Esophagus (tissue), 2 donors: ENCODE measurements at regions not wholly inside any gene's neighbourhood (a gene's known extent, or its start where the extent isn't known, plus 50 kb on each side); places are given as distances from the start of the nearest gene placed in this dataset.
"Not testable (repeated sequence)": the region's sequence is repeated elsewhere in the genome, so short reads cannot be mapped to it uniquely, and the experiment has no call there.

Experiments used
- H3K27ac ChIP-seq, 2 donors: one replicate each; pipeline ENCODE4 v1.5.1; 2013; ENCODE audit warnings: low read depth in 2 of 2, mild to moderate bottlenecking in 2 of 2, inconsistent platforms in 1 of 2, low read length in 1 of 2, moderate library complexity in 1 of 2
- H3K27me3 ChIP-seq, 2 donors: one replicate each; pipeline ENCODE4 v1.6.1; 2013; ENCODE audit warnings: low read length in 2 of 2, control low read depth in 1 of 2, mild to moderate bottlenecking in 1 of 2; ENCODE audit not compliant: insufficient read depth in 2 of 2, control insufficient read depth in 1 of 2
- H3K36me3 ChIP-seq, 2 donors: one replicate each; pipeline ENCODE4 v1.6.1; 2013; ENCODE audit warnings: low read length in 1 of 2; ENCODE audit not compliant: control insufficient read depth in 2 of 2, insufficient read depth in 2 of 2
- H3K4me1 ChIP-seq, 2 donors: one replicate each; pipeline ENCODE4 v1.6.1; 2013; ENCODE audit warnings: low read length in 1 of 2; ENCODE audit not compliant: control insufficient read depth in 2 of 2, insufficient read depth in 2 of 2
- H3K4me3 ChIP-seq, 2 donors: one replicate each; pipeline ENCODE4 v1.5.1; 2013; ENCODE audit warnings: low read length in 2 of 2, mild to moderate bottlenecking in 2 of 2, low read depth in 1 of 2, moderate library complexity in 1 of 2
- H3K9me3 ChIP-seq, 2 donors: one replicate each; pipeline ENCODE4 v1.6.1; 2013; ENCODE audit warnings: mild to moderate bottlenecking in 2 of 2, low read depth in 1 of 2, low read length in 1 of 2, moderate library complexity in 1 of 2; ENCODE audit not compliant: control insufficient read depth in 2 of 2, insufficient read depth in 1 of 2
- WGBS, 2 donors: extraction: QIAGEN DNeasy Blood & Tissue Kit; methylation state at CpG; one replicate each; pipeline ENCODE4 v1.1.7; 2013; 5-methylcytosine and 5-hydroxymethylcytosine counted together
- donor health status: healthy with polysubstance abuse.
- donor health status: Bipolar disorder and iron deficiency.

DNA sequence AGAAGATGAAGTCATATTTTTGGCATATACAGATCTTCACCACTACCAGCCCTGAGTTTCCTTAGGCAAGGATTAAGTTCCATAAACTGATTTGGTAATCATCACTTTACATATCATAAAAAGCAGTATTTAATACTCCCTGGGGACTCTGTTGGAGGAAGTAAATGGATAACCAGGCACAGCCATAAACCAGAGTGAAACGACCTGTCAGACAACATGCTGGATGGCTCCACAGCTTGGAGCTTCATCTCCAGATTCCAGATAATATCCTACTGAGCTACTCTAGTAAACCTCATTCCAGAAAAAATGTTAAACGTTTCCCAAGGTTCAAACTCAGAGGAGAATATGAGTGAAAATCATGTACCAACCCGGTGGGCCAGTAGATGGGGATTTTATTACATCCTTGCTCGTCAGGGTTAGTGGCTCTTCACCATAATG, 109.2 kb downstream of the BASP1 start:
- H3K4me1 ChIP-seq, result no peaks in the 10 kb centered on the region
- WGBS, 2 donors, result 53 to 65% methylated on average over 4 of the region's 4 CpGs
- no peaks in the 10 kb centered on the region for H3K9me3 ChIP-seq
- no peaks in the 10 kb centered on the region for H3K36me3 ChIP-seq
- no peak overlapping the region for H3K4me3 ChIP-seq
- no peak overlapping the region for H3K27ac ChIP-seq
- H3K27me3 ChIP-seq, result no peaks in the 10 kb centered on the region

DNA sequence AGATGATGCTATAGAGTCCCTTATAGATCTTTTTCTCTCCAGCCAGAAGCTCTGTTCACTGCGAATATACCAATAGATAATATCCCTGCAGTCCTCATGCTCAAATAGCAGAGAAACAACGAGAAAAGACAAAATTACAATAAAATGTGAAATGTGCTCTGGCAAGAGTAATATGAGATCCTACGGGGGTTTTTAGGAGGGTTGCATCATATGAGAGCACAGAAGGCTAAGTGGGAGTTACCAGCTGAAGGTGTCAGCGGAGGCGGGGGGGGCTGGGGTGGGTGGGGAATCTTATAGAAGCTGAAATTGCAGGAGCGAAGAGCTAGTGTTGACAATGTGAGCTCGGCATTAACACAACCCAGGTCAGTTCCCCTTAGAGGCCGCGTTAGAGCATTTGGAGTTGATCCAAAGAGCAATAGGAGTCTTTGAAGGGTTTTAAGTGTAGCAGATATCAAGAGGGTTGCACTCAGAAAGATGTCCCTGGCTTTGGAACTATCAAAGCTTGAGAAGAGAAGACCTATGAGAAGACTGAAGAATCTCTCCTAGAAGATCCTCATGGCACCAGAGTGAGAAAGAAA, 109.7 kb downstream of the BASP1 start:
- H3K27ac ChIP-seq, result no peak overlapping the region
- no peaks in the 10 kb centered on the region for H3K9me3 ChIP-seq
- H3K36me3 ChIP-seq, result no peaks in the 10 kb centered on the region
- no peaks in the 10 kb centered on the region for H3K27me3 ChIP-seq
- H3K4me1 ChIP-seq, result no peaks in the 10 kb centered on the region
- H3K4me3 ChIP-seq, result no peak overlapping the region
- WGBS, 2 donors, result 70 to 71% methylated on average over 9 of the region's 9 CpGs

DNA sequence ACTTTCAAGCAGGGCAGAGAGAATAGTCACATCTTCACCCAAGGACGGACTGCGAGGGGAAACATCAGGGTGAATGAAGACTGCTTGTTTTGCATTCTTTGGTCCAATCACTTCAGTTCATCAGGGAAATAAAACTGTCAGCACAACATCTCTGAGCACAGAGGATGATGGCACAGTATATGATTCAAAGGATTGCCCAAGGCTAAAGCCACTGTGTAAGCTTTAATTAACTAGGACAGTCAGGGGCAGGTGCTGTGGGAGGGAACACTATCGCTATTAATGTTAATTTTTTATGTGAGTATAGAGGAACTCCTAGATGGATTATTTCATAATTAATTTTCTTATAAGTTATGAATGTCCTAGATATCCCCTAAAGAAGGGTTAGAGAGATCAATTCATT, 112.1 kb downstream of the BASP1 start:
- Histone ChIP-seq H3K36me3 (no peaks in the 10 kb centered on the region), H3K27me3 (no peaks in the 10 kb centered on the region), H3K27ac (no peak overlapping the region), H3K4me3 (no peak overlapping the region), H3K9me3 (no peaks in the 10 kb centered on the region), H3K4me1 (no peaks in the 10 kb centered on the region)
- 92% methylated on average over 3 of the region's 3 CpGs for WGBS, 2 donors

DNA sequence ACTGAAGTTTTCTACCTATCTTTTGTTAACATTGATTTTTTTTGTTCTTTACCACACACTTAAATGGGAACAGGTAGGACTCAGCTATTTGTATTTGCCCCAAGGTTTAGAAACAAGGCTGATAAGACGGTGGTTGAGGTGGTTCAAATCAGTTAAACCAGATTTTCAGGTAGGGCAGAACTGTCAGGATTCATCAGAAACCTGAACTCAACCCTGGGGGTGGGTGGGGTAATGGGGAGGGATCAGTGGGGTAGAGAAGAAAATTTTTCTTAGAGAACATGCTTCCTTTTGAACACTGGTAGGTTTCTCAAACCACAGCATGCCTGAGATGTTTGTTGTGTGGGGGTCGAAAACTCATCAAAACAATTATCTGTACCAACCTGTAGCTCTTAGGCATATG, 113.0 kb downstream of the BASP1 start:
- Histone ChIP-seq H3K9me3 (no peaks in the 10 kb centered on the region), H3K4me1 (no peaks in the 10 kb centered on the region), H3K27me3 (no peaks in the 10 kb centered on the region), H3K27ac (no peak overlapping the region), H3K4me3 (no peak overlapping the region), H3K36me3 (no peaks in the 10 kb centered on the region)
- 51 to 66% methylated on average over 2 of the region's 2 CpGs for WGBS, 2 donors

DNA sequence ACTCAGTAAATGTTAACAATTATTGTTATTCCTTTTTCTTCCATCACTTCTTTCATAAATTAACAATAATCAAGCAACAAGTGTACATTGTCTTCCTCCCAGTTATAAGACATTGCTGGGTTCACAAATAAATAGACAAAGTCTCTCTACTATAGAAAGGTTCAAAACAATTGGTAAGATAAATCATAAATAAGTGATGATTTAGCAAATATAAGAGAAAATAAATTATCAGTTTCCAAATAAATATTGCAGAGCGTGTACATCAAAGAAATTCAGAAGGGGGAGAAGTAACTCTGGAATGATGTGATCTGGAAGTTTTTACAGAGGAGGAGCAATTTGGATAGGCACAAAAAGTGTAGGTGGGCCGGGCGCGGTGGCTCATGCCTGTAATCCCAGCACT, 114.2 kb downstream of the BASP1 start:
- no peaks in the 10 kb centered on the region for H3K4me1 ChIP-seq
- H3K9me3 ChIP-seq, result no peaks in the 10 kb centered on the region
- no peaks in the 10 kb centered on the region for H3K27me3 ChIP-seq
- no peaks in the 10 kb centered on the region for H3K36me3 ChIP-seq
- H3K4me3 ChIP-seq, result no peak overlapping the region
- H3K27ac ChIP-seq, result no peak overlapping the region
- WGBS, 2 donors, result 93 to 96% methylated on average over 4 of the region's 4 CpGs

DNA sequence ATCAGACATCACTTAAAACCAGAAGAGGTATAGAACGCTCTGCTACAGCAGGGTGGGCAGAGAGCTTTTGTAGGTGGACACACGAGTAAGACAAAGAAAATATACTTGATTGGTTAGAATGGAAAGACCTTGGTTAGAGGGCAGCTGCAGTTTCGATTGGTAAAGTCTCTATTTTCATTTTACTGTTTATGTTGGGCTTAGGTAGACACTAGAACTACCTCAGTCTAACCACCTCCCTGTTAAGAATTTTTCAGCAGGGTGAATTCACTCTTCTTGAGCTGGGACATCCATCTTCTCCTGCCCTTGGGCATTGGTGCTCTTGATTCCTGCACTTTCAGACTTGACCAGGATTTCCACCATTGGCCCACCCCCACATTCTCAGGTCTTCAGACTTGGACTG, 116.3 kb downstream of the BASP1 start:
- 78 to 80% methylated on average over 3 of the region's 3 CpGs for WGBS, 2 donors
- no peaks in the 10 kb centered on the region for H3K4me1 ChIP-seq
- H3K27me3 ChIP-seq, result no peaks in the 10 kb centered on the region
- H3K27ac ChIP-seq, result no peak overlapping the region
- H3K36me3 ChIP-seq, result no peaks in the 10 kb centered on the region
- no peaks in the 10 kb centered on the region for H3K9me3 ChIP-seq
- no peak overlapping the region for H3K4me3 ChIP-seq

DNA sequence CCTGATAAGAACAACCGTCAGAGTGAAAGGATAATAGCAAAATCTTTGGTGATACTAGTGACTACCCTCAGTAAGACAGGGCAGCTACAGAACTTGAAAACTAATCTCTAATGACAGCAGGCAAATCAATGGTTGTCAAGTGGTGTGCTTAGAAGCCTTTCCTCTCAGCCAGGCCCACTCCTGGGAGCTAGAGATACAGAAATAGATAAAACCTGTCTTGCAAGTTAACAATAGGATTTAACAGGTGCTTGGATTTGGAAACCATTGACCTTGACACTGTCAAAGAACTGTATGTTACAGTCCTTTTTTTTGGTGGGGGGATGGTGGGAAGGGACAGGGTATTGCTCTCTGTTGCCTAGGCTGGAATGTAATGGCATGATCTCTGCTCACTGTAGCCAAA, 118.6 kb downstream of the BASP1 start:
- Histone ChIP-seq H3K36me3 (no peaks in the 10 kb centered on the region), H3K4me3 (no peak overlapping the region), H3K27me3 (no peaks in the 10 kb centered on the region), H3K9me3 (no peaks in the 10 kb centered on the region), H3K27ac (no peak overlapping the region), H3K4me1 (no peaks in the 10 kb centered on the region)
- WGBS, 2 donors, result 60 to 63% methylated on average over 1 of the region's 1 CpG

DNA sequence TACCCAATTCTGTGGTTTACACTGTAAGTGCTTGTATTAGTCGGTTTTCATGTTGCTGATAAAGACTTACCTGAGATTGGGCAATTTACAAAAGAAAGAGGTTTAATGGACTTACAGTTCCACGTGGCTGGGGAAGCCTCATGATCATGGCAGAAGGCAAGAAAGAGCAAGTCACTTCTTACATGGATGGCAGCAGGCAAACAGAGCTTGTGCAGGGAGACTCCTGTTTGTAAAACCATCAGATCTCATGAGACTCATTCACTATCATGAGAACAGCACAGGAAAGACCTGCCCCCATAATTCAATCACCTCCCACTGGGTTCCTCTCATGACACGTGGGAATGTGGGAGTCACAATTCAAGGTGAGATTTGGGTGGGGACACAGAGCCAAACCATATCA, 119.3 kb downstream of the BASP1 start:
- H3K27me3 ChIP-seq, H3K36me3 ChIP-seq, H3K4me3 ChIP-seq, H3K4me1 ChIP-seq, H3K27ac ChIP-seq, H3K9me3 ChIP-seq: not testable (repeated sequence)
- WGBS, 2 donors, result 69 to 70% methylated on average over 3 of the region's 3 CpGs

DNA sequence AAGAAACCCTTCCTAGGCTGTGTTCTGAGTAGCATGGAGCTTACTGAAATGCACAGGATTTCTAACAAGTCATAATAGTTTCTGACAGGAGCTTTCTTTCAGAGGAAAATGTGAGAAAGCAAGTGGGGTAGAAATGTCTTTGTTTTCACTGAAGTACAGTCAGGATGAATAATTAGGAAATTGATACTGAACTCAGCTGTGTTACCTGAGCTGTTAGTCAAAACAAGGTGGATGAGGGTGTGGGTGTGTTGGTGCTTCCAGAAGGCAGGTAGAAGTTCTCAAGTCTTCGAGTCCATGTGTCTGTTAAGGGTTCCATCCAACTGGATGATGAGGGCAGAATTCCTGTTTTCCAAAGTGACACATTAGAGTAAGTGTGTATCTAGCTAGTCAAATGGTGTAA, 122.4 kb downstream of the BASP1 start:
- 63 to 86% methylated on average over 1 of the region's 1 CpG for WGBS, 2 donors
- no peak overlapping the region for H3K4me3 ChIP-seq
- no peak overlapping the region for H3K27ac ChIP-seq
- H3K9me3 ChIP-seq, result no peaks in the 10 kb centered on the region
- no peaks in the 10 kb centered on the region for H3K27me3 ChIP-seq
- H3K4me1 ChIP-seq, result no peaks in the 10 kb centered on the region
- H3K36me3 ChIP-seq, result no peaks in the 10 kb centered on the region

DNA sequence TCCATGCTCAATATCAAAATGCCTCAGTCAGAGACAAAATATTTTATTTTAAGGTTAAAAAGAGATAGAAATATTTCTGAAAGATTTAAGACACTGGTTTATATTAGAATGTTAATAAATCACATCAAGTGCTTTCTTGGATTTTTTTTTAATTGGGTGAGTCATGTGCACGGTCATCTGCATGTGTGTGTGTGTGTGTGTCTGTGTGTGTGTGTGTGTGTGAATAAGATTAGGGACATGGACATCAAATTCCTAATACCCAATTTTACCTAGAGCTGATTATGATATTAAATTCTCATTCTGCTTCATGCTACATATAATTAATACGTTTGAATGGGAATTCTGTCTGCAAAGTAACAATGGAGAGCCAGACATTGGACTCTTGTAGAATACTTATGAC, 122.9 kb downstream of the BASP1 start:
- Histone ChIP-seq H3K4me3 (no peak overlapping the region), H3K27me3 (no peaks in the 10 kb centered on the region), H3K36me3 (no peaks in the 10 kb centered on the region), H3K27ac (no peak overlapping the region), H3K9me3 (no peaks in the 10 kb centered on the region), H3K4me1 (no peaks in the 10 kb centered on the region)
- WGBS, 2 donors, result 36 to 40% methylated on average over 2 of the region's 2 CpGs
